WTC11 (cell line): ENCODE measurements at regions not wholly inside any gene's neighbourhood (a gene's known extent, or its start where the extent isn't known, plus 50 kb on each side); places are given as distances from the start of the nearest gene placed in this dataset.

Experiments used
- ATF1 ChIP-seq: sonication (generic); formaldehyde crosslinking; IDR thresholded peaks from 2 replicates; pipeline ENCODE4 v1.8.1; 2023; ENCODE audit warnings: mild to moderate bottlenecking, moderate library complexity, missing genetic modification reagents
- ESRRA ChIP-seq: sonication (generic); formaldehyde crosslinking; IDR thresholded peaks from 2 replicates; pipeline ENCODE4 v1.8.1; 2022; ENCODE audit warnings: mild to moderate bottlenecking, missing genetic modification reagents, borderline replicate concordance
- TF ChIP-seq, protein P1 (sequence below): fragments of 200-600 bp; IDR thresholded peaks from 2 replicates; pipeline ENCODE4 v1.8.0; 2022; ENCODE audit warnings: antibody characterized with exemption

DNA sequence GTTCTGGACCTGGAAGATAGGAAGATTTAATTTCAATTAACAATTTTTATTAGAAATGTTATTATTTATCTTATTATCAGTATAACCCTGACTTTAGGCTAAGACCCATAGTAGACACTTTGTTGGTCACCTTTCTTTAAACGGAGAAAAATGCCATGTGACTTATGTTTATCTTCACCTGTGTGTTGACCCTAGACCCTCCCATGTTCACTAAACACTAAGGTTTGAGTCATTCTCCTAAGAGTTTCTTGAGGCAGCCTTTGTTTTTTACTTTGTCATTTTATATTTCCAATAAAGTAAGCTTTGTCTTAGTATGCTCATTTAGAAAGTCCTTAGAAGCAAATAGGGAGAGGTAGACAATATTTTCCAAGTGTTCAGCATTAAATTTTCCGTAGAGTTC, 771.7 kb downstream of the METTL15 start:
- TF ChIP-seq, protein P1, sequence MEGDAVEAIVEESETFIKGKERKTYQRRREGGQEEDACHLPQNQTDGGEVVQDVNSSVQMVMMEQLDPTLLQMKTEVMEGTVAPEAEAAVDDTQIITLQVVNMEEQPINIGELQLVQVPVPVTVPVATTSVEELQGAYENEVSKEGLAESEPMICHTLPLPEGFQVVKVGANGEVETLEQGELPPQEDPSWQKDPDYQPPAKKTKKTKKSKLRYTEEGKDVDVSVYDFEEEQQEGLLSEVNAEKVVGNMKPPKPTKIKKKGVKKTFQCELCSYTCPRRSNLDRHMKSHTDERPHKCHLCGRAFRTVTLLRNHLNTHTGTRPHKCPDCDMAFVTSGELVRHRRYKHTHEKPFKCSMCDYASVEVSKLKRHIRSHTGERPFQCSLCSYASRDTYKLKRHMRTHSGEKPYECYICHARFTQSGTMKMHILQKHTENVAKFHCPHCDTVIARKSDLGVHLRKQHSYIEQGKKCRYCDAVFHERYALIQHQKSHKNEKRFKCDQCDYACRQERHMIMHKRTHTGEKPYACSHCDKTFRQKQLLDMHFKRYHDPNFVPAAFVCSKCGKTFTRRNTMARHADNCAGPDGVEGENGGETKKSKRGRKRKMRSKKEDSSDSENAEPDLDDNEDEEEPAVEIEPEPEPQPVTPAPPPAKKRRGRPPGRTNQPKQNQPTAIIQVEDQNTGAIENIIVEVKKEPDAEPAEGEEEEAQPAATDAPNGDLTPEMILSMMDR: no peak
- TF ChIP-seq ATF1 (CRISPR knock-in tag): no peak
- TF ChIP-seq ESRRA (CRISPR knock-in tag): no peak
